K562 (cell line): ENCODE measurements at regions not wholly inside any gene's neighbourhood (a gene's known extent, or its start where the extent isn't known, plus 50 kb on each side); places are given as distances from the start of the nearest gene placed in this dataset.

ENCODE experiments used
- CBX8 ChIP-seq: fragments of 200-600 bp; sonication (generic); IDR thresholded peaks from 2 replicates; pipeline ENCODE4 v1.6.1; 2012; ENCODE audit warnings: borderline replicate concordance, mixed run types, low read depth, mild to moderate bottlenecking, moderate library complexity, mixed read lengths, low read length, control low read depth, inconsistent platforms; ENCODE audit not compliant: poor library complexity, severe bottlenecking; ENCODE audit errors: extremely low read depth
- COPS2 ChIP-seq: fragments of 450-650 bp; conservative IDR thresholded peaks from 2 replicates; pipeline ENCODE4 v1.6.1; 2016; ENCODE audit warnings: mild to moderate bottlenecking, moderate library complexity
- CSDE1 ChIP-seq, 2 experiments: fragments of 450-650 bp; IDR thresholded peaks; 2 replicates each; pipeline ENCODE4 v1.6.1; 2016; ENCODE audit warnings: mild to moderate bottlenecking in 1 of 2
- EGR1 ChIP-seq: fragments of 450-650 bp; conservative IDR thresholded peaks from 2 replicates; pipeline ENCODE4 v1.6.1; 2017; ENCODE audit warnings: mild to moderate bottlenecking
- GMEB1 ChIP-seq: fragments of 250-450 bp; sonication (Bioruptor Pico); IDR thresholded peaks from 2 replicates; pipeline ENCODE4 v1.4.0; 2020; ENCODE audit warnings: mild to moderate bottlenecking
- HDAC8 ChIP-seq: fragments of 450-650 bp; IDR thresholded peaks from 2 replicates; pipeline ENCODE4 v1.6.1; 2016; ENCODE audit warnings: mild to moderate bottlenecking, missing genetic modification characterization, moderate library complexity, missing compliant biosample characterization
- HMG20A ChIP-seq: fragments of 450-650 bp; formaldehyde crosslinking; conservative IDR thresholded peaks from 2 replicates; pipeline ENCODE4 v1.4.0; 2020; ENCODE audit warnings: mild to moderate bottlenecking, mixed read lengths
- ID3 ChIP-seq, 2 experiments: fragments of 250-450 bp in 1 of 2; fragments of 450-650 bp in 1 of 2; sonication (Bioruptor Pico) in 1 of 2; IDR thresholded peaks; 2 replicates each; pipeline versions ENCODE4 v1.6.1 to v1.8.0; 2016 to 2021; ENCODE audit warnings: mild to moderate bottlenecking in 2 of 2, moderate library complexity in 2 of 2, missing compliant biosample characterization in 1 of 2, missing genetic modification characterization in 1 of 2
- PURB ChIP-seq: sonication (generic); formaldehyde crosslinking; IDR thresholded peaks from 2 replicates; pipeline ENCODE4 v1.9.0; 2021; ENCODE audit warnings: low read depth, mild to moderate bottlenecking, missing genetic modification reagents
- SMAD4 ChIP-seq: fragments of 250-450 bp; sonication (Bioruptor Pico); conservative IDR thresholded peaks from 2 replicates; pipeline ENCODE4 v1.8.0; 2021; ENCODE audit warnings: inconsistent platforms, mild to moderate bottlenecking, moderate library complexity
- TAF7 ChIP-seq: fragments of 450-650 bp; IDR thresholded peaks from 2 replicates; pipeline ENCODE4 v1.6.1; 2016; ENCODE audit warnings: missing genetic modification characterization, missing compliant biosample characterization
- ZNF23 ChIP-seq: fragments of 250-450 bp; sonication (Bioruptor Pico); IDR thresholded peaks from 2 replicates; pipeline ENCODE4 v1.4.0; 2020; ENCODE audit warnings: mild to moderate bottlenecking
- ZNF699 ChIP-seq: fragments of 250-450 bp; sonication (Bioruptor Pico); IDR thresholded peaks from 2 replicates; pipeline ENCODE4 v1.8.0; 2021; ENCODE audit warnings: mild to moderate bottlenecking, moderate library complexity; ENCODE audit not compliant: insufficient replicate concordance
- ZNF707 ChIP-seq: fragments of 250-450 bp; sonication (Bioruptor Pico); conservative IDR thresholded peaks from 2 replicates; pipeline ENCODE4 v1.8.0; 2022; ENCODE audit warnings: inconsistent platforms, mild to moderate bottlenecking, moderate library complexity
- ZNF764 ChIP-seq: fragments of 250-450 bp; sonication (Bioruptor Pico); IDR thresholded peaks from 2 replicates; pipeline ENCODE4 v1.4.0; 2020; ENCODE audit warnings: low read depth, mild to moderate bottlenecking, moderate library complexity
- ZSCAN29 ChIP-seq: fragments of 450-650 bp; IDR thresholded peaks from 2 replicates; pipeline ENCODE4 v1.6.1; 2017
- TF ChIP-seq, protein P1 (sequence below): fragments of 250-450 bp; sonication (Bioruptor Pico); IDR thresholded peaks from 2 replicates; pipeline ENCODE4 v1.9.0; 2021; ENCODE audit warnings: mild to moderate bottlenecking

- TF ChIP-seq HMG20A (no peak), ZNF699 (no peak), CSDE1 (IDR thresholded peaks at IDR 0.05) (no peak), ZNF707 (no peak), TAF7 (tag) (no peak), CBX8 (peak; percentile 65), COPS2 (no peak), ID3 (CRISPR knock-in tag; IDR thresholded peaks at IDR 0.05) (no peak), ID3 (tag; IDR thresholded peaks at IDR 0.05) (no peak), HDAC8 (tag) (no peak), GMEB1 (CRISPR knock-in tag) (no peak), ZNF23 (no peak), SMAD4 (0 out of 2 replicates have a peak, but pooled peaks have one; percentile 10), PURB (CRISPR knock-in tag) (no peak), EGR1 (peak; percentile 37; the same call in 1 of the 2 replicates), ZNF764 (no peak), ZSCAN29 (peak; percentile 62; the same call in 1 of the 2 replicates)
- TF ChIP-seq, protein P1, sequence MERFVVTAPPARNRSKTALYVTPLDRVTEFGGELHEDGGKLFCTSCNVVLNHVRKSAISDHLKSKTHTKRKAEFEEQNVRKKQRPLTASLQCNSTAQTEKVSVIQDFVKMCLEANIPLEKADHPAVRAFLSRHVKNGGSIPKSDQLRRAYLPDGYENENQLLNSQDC (CRISPR knock-in tag) = peak; percentile 28; the same call in 1 of the 2 replicates
These were observed 123.4 kb downstream of the ANKRD30BL start (continued) for GRCh38 chr2:132038179-132038882.
